ENCODE measurements at regions not wholly inside any gene's neighbourhood (a gene's known extent, or its start where the extent isn't known, plus 50 kb on each side); places are given as distances from the start of the nearest gene placed in this dataset.

GRCh38 chr1:186605762-186606350, 74.4 kb downstream of the PTGS2 start:
- Histone ChIP-seq H3K9me3 (ENCODE audit: control insufficient read depth in 4 of 4, insufficient read depth in 3 of 4, low read length in 3 of 4) (no peaks in the 10 kb centered on the region), H3K27me3 (ENCODE audit: control insufficient read depth in 3 of 3, insufficient read depth in 3 of 3, low read length in 2 of 3) (no peaks in the 10 kb centered on the region), H3K27ac (ENCODE audit: low read depth in 1 of 2, low read length in 1 of 2) (no peak overlapping the region), H3K4me1 (ENCODE audit: control insufficient read depth in 5 of 5, insufficient read depth in 5 of 5, low read length in 5 of 5) (no peaks in the 10 kb centered on the region), H3K4me3 (no peak overlapping the region), H3K9ac (ENCODE audit: insufficient read depth in 1 of 2, low read length in 2 of 2) (no peak overlapping the region), H3K36me3 (ENCODE audit: control insufficient read depth in 4 of 4, insufficient read depth in 4 of 4, low read length in 4 of 4) (no peaks in the 10 kb centered on the region)
- DNase-seq, result peak; percentile 41 to 61 (median 61)
- peak; percentile 39 for TF ChIP-seq CTCF (IDR thresholded peaks at IDR 0.05; ENCODE audit: control extremely low read depth, extremely low read depth)
- peak; percentile 58 for ATAC-seq (ENCODE audit: insufficient read depth, low FRiP score)
- WGBS, 2 donors, result 48 to 53% methylated on average over 4 of the region's 4 CpGs

- no peaks in the 10 kb centered on the region for H3K27me3 ChIP-seq (ENCODE audit: control insufficient read depth in 3 of 3, insufficient read depth in 3 of 3, low read length in 2 of 3)
- no peak overlapping the region for H3K9ac ChIP-seq (ENCODE audit: insufficient read depth in 1 of 2, low read length in 2 of 2)
- TF ChIP-seq CTCF (IDR thresholded peaks at IDR 0.05; ENCODE audit: control extremely low read depth, extremely low read depth), result no peak
- WGBS, 2 donors, result 67 to 68% methylated on average over 3 of the region's 3 CpGs
- no peak overlapping the region for H3K27ac ChIP-seq (ENCODE audit: low read depth in 1 of 2, low read length in 1 of 2)
- H3K4me1 ChIP-seq (ENCODE audit: control insufficient read depth in 5 of 5, insufficient read depth in 5 of 5, low read length in 5 of 5), result no peaks in the 10 kb centered on the region
- no peak overlapping the region for H3K4me3 ChIP-seq
- H3K9me3 ChIP-seq (ENCODE audit: control insufficient read depth in 4 of 4, insufficient read depth in 3 of 4, low read length in 3 of 4), result peaks cover 0 to 5% (median 0%) of the 10 kb centered on the region in 4 donors
- DNase-seq, result no peak
- ATAC-seq (ENCODE audit: insufficient read depth, low FRiP score), result no peak
- no peaks in the 10 kb centered on the region for H3K36me3 ChIP-seq (ENCODE audit: control insufficient read depth in 4 of 4, insufficient read depth in 4 of 4, low read length in 4 of 4)
Observed at GRCh38 chr1:186595969-186596368, 84.3 kb downstream of the PTGS2 start.

- Histone ChIP-seq H3K9me3 (ENCODE audit: control insufficient read depth in 4 of 4, insufficient read depth in 3 of 4, low read length in 3 of 4) (peaks cover 0 to 3% (median 0%) of the 10 kb centered on the region in 4 donors), H3K4me1 (ENCODE audit: control insufficient read depth in 5 of 5, insufficient read depth in 5 of 5, low read length in 5 of 5) (peaks cover 0 to 2% (median 0%) of the 10 kb centered on the region in 5 donors), H3K4me3 (no peak overlapping the region), H3K9ac (ENCODE audit: insufficient read depth in 1 of 2, low read length in 2 of 2) (no peak overlapping the region), H3K36me3 (ENCODE audit: control insufficient read depth in 4 of 4, insufficient read depth in 4 of 4, low read length in 4 of 4) (no peaks in the 10 kb centered on the region), H3K27me3 (ENCODE audit: control insufficient read depth in 3 of 3, insufficient read depth in 3 of 3, low read length in 2 of 3) (no peaks in the 10 kb centered on the region), H3K27ac (ENCODE audit: low read depth in 1 of 2, low read length in 1 of 2) (no peak overlapping the region)
- TF ChIP-seq CTCF (IDR thresholded peaks at IDR 0.05; ENCODE audit: control extremely low read depth, extremely low read depth), result no peak
- DNase-seq (peak in 1 of 3 donors; percentile 15), ATAC-seq (ENCODE audit: insufficient read depth, low FRiP score) (no peak)
- WGBS, 2 donors, result 65 to 70% methylated on average over 5 of the region's 5 CpGs
Observed at GRCh38 chr1:186578325-186579016, 101.8 kb downstream of the PTGS2 start.
